HepG2 (cell line): ENCODE measurements at regions not wholly inside any gene's neighbourhood (a gene's known extent, or its start where the extent isn't known, plus 50 kb on each side); places are given as distances from the start of the nearest gene placed in this dataset.

Experiments used
- ATAC-seq: fragments of 200-7000 bp; cut with Tn5 transposase; 3 replicates; pipeline ENCODE4 v1.9.1; 2020; ENCODE audit warnings: mild to moderate bottlenecking, moderate library complexity
- BruUV-seq: library from RNA; stranded (reverse); fragments of 400-500 nt; replicated peaks from 2 replicates; lab custom pipeline; 2021; lab: Mats Ljungman, UMichigan
- CTCF ChIA-PET: fragments of 300-600 bp; formaldehyde crosslinking; extraction: SDS; loops from one replicate; lab custom pipeline; 2021; ENCODE audit warnings: low total read pairs, inconsistent platforms, low intra/inter-chr PET ratio; lab: Yijun Ruan, JAX
- POLR2A ChIA-PET: fragments of 350-600 bp; sonication (Branson Sonifier 250); formaldehyde crosslinking; loops from one replicate; lab custom pipeline; 2020; ENCODE audit warnings: antibody characterized with exemption, inconsistent platforms; lab: Yijun Ruan, JAX
- DNase-seq: peaks from one replicate; pipeline ENCODE4 v3.0.0-alpha.2; 2015; ENCODE audit warnings: low spot score
- FAIRE-seq: peaks from 3 replicates; lab custom pipeline; 2011; peaks lifted over from hg19 to GRCh38; lab: Jason Lieb, UNC
- H2AFZ ChIP-seq: one replicate; pipeline ENCODE4 v1.6.1; 2011; ENCODE audit warnings: low read length, inconsistent platforms
- H3K27ac ChIP-seq: fragments of 300-600 bp; 3 replicates; pipeline ENCODE4 v1.8.0; 2011; ENCODE audit warnings: mixed run types, mild to moderate bottlenecking, mixed read lengths, low read length, inconsistent platforms; ENCODE audit not compliant: insufficient read depth; ENCODE audit errors: extremely low read length
- H3K27me3 ChIP-seq, 2 experiments: fragments of 200-600 bp in 1 of 2; 2 replicates in 1 of 2; 3 replicates in 1 of 2; pipeline versions ENCODE4 v1.6.0 to v1.8.0; 2011; ENCODE audit warnings: low read length in 2 of 2, mild to moderate bottlenecking in 2 of 2, moderate library complexity in 2 of 2, inconsistent platforms in 1 of 2; ENCODE audit not compliant: insufficient read depth in 2 of 2, control insufficient read depth in 1 of 2
- H3K36me3 ChIP-seq, 2 experiments: fragments of 200-600 bp in 1 of 2; replicated peaks in 1 of 2; 2 replicates in 1 of 2; 3 replicates in 1 of 2; pipeline versions ENCODE4 v1.5.1 to v1.8.0; 2011; ENCODE audit warnings: low read length in 2 of 2, inconsistent platforms in 1 of 2; ENCODE audit not compliant: insufficient read depth in 2 of 2, control insufficient read depth in 1 of 2
- H3K4me1 ChIP-seq: 2 replicates; pipeline ENCODE4 v1.5.1; 2012; ENCODE audit warnings: low read length, inconsistent platforms; ENCODE audit not compliant: insufficient read depth
- H3K4me2 ChIP-seq: 2 replicates; pipeline ENCODE4 v1.6.0; 2011; ENCODE audit warnings: low read depth, low read length, inconsistent platforms
- H3K4me3 ChIP-seq, 3 experiments: fragments of 200-600 bp in 1 of 3; sonication (generic), shearing (Covaris generic) in 1 of 3; replicated peaks in 1 of 3; 2 replicates each; pipeline ENCODE4 v1.5.1; 2011 to 2016; ENCODE audit warnings: low read length in 3 of 3, inconsistent platforms in 2 of 3, low read depth in 2 of 3, mild to moderate bottlenecking in 2 of 3, control low read depth in 1 of 3, mixed read lengths in 1 of 3; ENCODE audit not compliant: insufficient read depth in 1 of 3
- H3K79me2 ChIP-seq: one replicate; pipeline ENCODE4 v1.6.1; 2011; ENCODE audit warnings: low read length, inconsistent platforms; ENCODE audit not compliant: insufficient read depth
- H3K9ac ChIP-seq: 2 replicates; pipeline ENCODE4 v1.6.0; 2011; ENCODE audit warnings: mild to moderate bottlenecking, low read depth, low read length, inconsistent platforms; ENCODE audit not compliant: insufficient read depth
- H3K9me3 ChIP-seq: 2 replicates; pipeline ENCODE4 v1.5.1; 2012; ENCODE audit warnings: mild to moderate bottlenecking, low read length
- H4K20me1 ChIP-seq: 2 replicates; pipeline ENCODE4 v1.6.0; 2011; ENCODE audit warnings: inconsistent platforms, mild to moderate bottlenecking, low read length, moderate library complexity; ENCODE audit not compliant: insufficient read depth
- CSRNP1 ChIP-seq: sonication (generic); formaldehyde crosslinking; IDR thresholded peaks from 2 replicates; pipeline ENCODE4 v1.8.1; 2023; ENCODE audit warnings: mild to moderate bottlenecking, missing genetic modification reagents
- FIP1L1 ChIP-seq: fragments of 200-400 bp; formaldehyde crosslinking; IDR thresholded peaks from 2 replicates; pipeline ENCODE4 v1.6.1; 2018; ENCODE audit warnings: low read depth, mild to moderate bottlenecking, low read length, moderate library complexity, borderline replicate concordance; ENCODE audit not compliant: insufficient read depth
- HNF1A ChIP-seq, 2 experiments: sonication (generic) in 1 of 2; formaldehyde crosslinking in 1 of 2; IDR thresholded peaks; 2 replicates each; pipeline versions ENCODE4 v1.4.0 to v1.6.1; 2016 to 2020; ENCODE audit warnings: borderline replicate concordance in 1 of 2, low read depth in 1 of 2, mild to moderate bottlenecking in 1 of 2, missing genetic modification reagents in 1 of 2
- MIXL1 ChIP-seq: IDR thresholded peaks from 2 replicates; pipeline ENCODE4 v1.6.1; 2016
- NFATC3 ChIP-seq: sonication (generic); formaldehyde crosslinking; IDR thresholded peaks from 2 replicates; pipeline ENCODE4 v1.5.1; 2020; ENCODE audit warnings: mild to moderate bottlenecking, missing genetic modification reagents
- SIX4 ChIP-seq: sonication (generic); formaldehyde crosslinking; IDR thresholded peaks from 2 replicates; pipeline ENCODE4 v1.4.0; 2020; ENCODE audit warnings: missing genetic modification reagents
- SOX6 ChIP-seq, 2 experiments: fragments of 450-650 bp in 1 of 2; sonication (generic) in 1 of 2; formaldehyde crosslinking in 1 of 2; IDR thresholded peaks; 2 replicates each; pipeline versions ENCODE4 v1.4.0 to v1.6.1; 2017 to 2020; ENCODE audit warnings: antibody characterized with exemption in 1 of 2, mild to moderate bottlenecking in 1 of 2, missing genetic modification reagents in 1 of 2
- TAF1 ChIP-seq: sonication (generic); formaldehyde crosslinking; IDR thresholded peaks from 2 replicates; pipeline ENCODE4 v1.4.0; 2020; ENCODE audit warnings: missing genetic modification reagents
- TRAFD1 ChIP-seq: sonication (generic); formaldehyde crosslinking; IDR thresholded peaks from 2 replicates; pipeline ENCODE4 v1.5.1; 2020; ENCODE audit warnings: missing genetic modification reagents, mild to moderate bottlenecking, borderline replicate concordance
- ZNF326 ChIP-seq: sonication (generic); formaldehyde crosslinking; IDR thresholded peaks from 2 replicates; pipeline ENCODE4 v1.4.0; 2020; ENCODE audit warnings: missing genetic modification reagents, borderline replicate concordance
- ZNF781 ChIP-seq: sonication (generic); formaldehyde crosslinking; IDR thresholded peaks from 2 replicates; pipeline ENCODE4 v1.5.1; 2020; ENCODE audit warnings: borderline replicate concordance, mild to moderate bottlenecking, missing genetic modification reagents; ENCODE audit errors: not compliant biosample characterization
- whole genome bisulfite sequencing: methylation state at CpG from one replicate; pipeline ENCODE4 v1.1.6; 2017; ENCODE audit warnings: low lambda C conversion rate; 5-methylcytosine and 5-hydroxymethylcytosine counted together
- in situ Hi-C: cut with HindIII; loops from 2 replicates; pipeline ENCODE4 v1.10.0; 2017; ENCODE audit warnings: low pct_unique_long_range_greater_than_20kb; ENCODE audit not compliant: extremely low pct_ligation_motif_present
- intact Hi-C: fragments of 100-400 bp; cut with micrococcal nuclease; formaldehyde crosslinking; loops from one replicate; pipeline ENCODE4 v1.10.0; 2022; ENCODE audit not compliant: unreplicated experiment

- POLR2A ChIA-PET, result no interaction called here
- H4K20me1 ChIP-seq, result no peaks in the 10 kb centered on the region
- no peak overlapping the region for H3K4me3 ChIP-seq
- no peak overlapping the region for H3K27ac ChIP-seq
- no peaks in the 10 kb centered on the region for H3K9me3 ChIP-seq
- FAIRE-seq, result no peak
- 2% methylated on average over 4 of the region's 4 CpGs for WGBS
- ATAC-seq, result no peak
- CTCF ChIA-PET, result no interaction called here
- DNase-seq, result no peak
- H3K9ac ChIP-seq, result no peak overlapping the region
- intact Hi-C loops, result no loop called here
- H3K4me1 ChIP-seq, result no peaks in the 10 kb centered on the region
- no peaks in the 10 kb centered on the region; a peak in 1 of 5 replicates for H3K27me3 ChIP-seq
- in situ Hi-C loops, result no loop called here
- no peaks in the 10 kb centered on the region for H3K79me2 ChIP-seq
- BruUV-seq, result no TSS peak
- no peak overlapping the region for H3K4me2 ChIP-seq
- H2AFZ ChIP-seq, result no peak overlapping the region
- no peaks in the 10 kb centered on the region for H3K36me3 ChIP-seq
- no peak for TF ChIP-seq ZNF326
- no peak for TF ChIP-seq NFATC3 (CRISPR knock-in tag)
- no peak for TF ChIP-seq CSRNP1
- no peak for TF ChIP-seq SOX6 (IDR thresholded peaks at IDR 0.05)
- no peak for TF ChIP-seq SOX6 (CRISPR knock-in tag; IDR thresholded peaks at IDR 0.05)
- TF ChIP-seq HNF1A (IDR thresholded peaks at IDR 0.05; ENCODE audit: low read depth), result no peak
- no peak for TF ChIP-seq HNF1A (CRISPR knock-in tag; IDR thresholded peaks at IDR 0.05; ENCODE audit: borderline replicate concordance)
- TF ChIP-seq FIP1L1, result no peak
- no peak for TF ChIP-seq SIX4 (CRISPR knock-in tag)
- TF ChIP-seq TRAFD1 (CRISPR knock-in tag), result no peak
- TF ChIP-seq MIXL1 (CRISPR knock-in tag), result no peak
- TF ChIP-seq ZNF781, result no peak
- TF ChIP-seq TAF1 (CRISPR knock-in tag), result no peak
Measured at GRCh38 chr1:217363319-217363718, 267.6 kb downstream of the GPATCH2 start.
